ENCODE measurements at regions not wholly inside any gene's neighbourhood (a gene's known extent, or its start where the extent isn't known, plus 50 kb on each side); places are given as distances from the start of the nearest gene placed in this dataset.
A peak's percentile ranks its signal among the peaks of the same experiment; 100 is the strongest.

- FAIRE-seq = no peak
- DNase-seq (ENCODE audit: low spot score) = no peak
Observed at GRCh38 chr18:44047585-44047984, 633.1 kb upstream of the SETBP1 start.

- no peak for FAIRE-seq
- DNase-seq (ENCODE audit: low spot score) = no peak
Observed at GRCh38 chr18:44048435-44048834, 632.3 kb upstream of the SETBP1 start.

DNA sequence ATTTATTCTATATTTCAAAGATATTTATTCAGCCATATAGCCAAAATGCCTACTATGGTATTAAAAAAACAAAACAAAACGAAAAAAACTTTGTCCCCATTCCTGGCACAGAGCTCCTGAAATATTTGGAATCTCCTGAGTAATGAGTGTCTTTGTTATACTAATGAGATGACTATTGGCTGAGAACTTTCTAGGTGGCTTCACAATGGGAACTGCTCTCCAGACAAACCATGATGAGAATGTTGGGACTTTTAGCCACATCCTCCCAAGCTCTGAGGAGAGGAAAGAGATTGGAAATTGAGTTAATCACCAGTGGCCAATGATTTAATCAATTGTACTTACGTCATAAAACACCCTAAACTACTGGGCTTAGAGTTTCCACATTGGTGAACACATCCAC is 631.8 kb upstream of the SETBP1 start:
- FAIRE-seq = no peak
- DNase-seq (ENCODE audit: low spot score) = no peak

GRCh38 chr18:44051026-44051425 is 629.7 kb upstream of the SETBP1 start:
- no peak for DNase-seq (ENCODE audit: low spot score)
- FAIRE-seq = no peak

- DNase-seq (ENCODE audit: low spot score) (no peak), FAIRE-seq (no peak)
Observed at GRCh38 chr18:44054514-44054913, 626.2 kb upstream of the SETBP1 start.

GRCh38 chr18:44060197-44060596 is 620.5 kb upstream of the SETBP1 start:
- no peak for DNase-seq (ENCODE audit: low spot score)
- no peak for FAIRE-seq

GRCh38 chr18:44061438-44061837 is 619.2 kb upstream of the SETBP1 start:
- FAIRE-seq (no peak), DNase-seq (ENCODE audit: low spot score) (no peak)

DNA sequence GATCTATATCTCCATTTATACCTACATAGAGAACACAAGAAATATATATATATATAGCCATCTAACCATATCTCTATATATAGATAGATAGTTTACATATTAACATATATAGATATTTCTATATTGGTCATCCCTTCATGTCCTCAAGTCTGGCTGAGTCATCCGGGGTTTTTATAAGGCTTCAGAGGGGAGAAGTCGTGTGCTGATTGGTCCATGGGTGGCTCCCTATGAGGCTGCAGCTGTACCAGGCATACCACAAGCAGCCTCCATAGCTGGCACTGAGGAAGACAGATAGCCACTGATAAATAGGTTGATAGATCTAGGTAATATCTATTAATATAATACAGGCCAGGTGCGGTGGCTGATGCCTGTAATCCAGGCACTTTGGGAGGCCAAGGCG is 618.3 kb upstream of the SETBP1 start:
- DNase-seq (ENCODE audit: low spot score) = no peak
- FAIRE-seq = no peak

DNA sequence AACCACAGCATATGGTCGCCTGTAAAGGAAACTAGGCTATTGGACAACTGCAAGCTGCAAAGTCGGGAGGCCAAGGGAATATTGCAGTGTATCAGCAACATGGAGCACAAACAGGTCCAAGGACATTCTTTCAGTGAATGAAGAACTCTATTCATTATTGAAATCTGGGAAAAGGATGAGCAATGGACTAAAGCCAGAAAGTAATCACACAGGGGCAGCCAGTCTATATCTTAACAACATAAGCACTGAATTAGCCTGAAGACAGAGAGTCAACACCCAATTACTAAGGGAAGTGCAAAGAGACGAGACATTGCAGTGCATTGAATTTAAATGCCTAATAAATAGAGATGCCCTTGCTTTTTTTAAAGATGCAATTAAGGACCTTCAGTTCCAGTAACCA is 615.5 kb upstream of the SETBP1 start:
- FAIRE-seq (no peak), DNase-seq (ENCODE audit: low spot score) (no peak)

GRCh38 chr18:44066541-44066940 is 614.1 kb upstream of the SETBP1 start:
- DNase-seq (ENCODE audit: low spot score) = no peak
- no peak for FAIRE-seq

GRCh38 chr18:44067186-44067585 is 613.5 kb upstream of the SETBP1 start:
- DNase-seq (ENCODE audit: low spot score) = no peak
- FAIRE-seq = no peak

- FAIRE-seq (no peak), DNase-seq (ENCODE audit: low spot score) (no peak)
Observed at GRCh38 chr18:44075038-44075437, 605.6 kb upstream of the SETBP1 start.

DNA sequence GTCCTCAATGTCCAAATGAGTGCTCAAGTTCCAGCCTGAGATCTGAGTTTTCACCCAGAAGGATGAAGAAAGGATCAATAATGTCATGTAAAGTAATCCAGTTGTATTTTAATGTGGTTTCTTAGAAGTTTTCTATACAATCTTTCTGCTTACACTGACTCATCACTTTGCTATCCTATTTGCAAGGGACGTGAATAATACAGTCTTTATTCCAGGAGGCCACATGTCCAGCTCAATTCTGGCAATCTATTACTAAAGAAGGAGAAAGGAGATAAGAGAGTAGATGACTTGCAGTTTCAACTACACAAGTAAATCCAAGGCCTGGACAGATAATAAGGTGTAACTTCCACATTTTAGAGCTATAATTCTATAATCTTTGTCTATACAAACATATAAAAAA is 601.1 kb upstream of the SETBP1 start:
- FAIRE-seq (no peak), DNase-seq (ENCODE audit: low spot score) (peak; percentile 16)

GRCh38 chr18:44080054-44080453 is 600.6 kb upstream of the SETBP1 start:
- DNase-seq (ENCODE audit: low spot score) (no peak), FAIRE-seq (no peak)

DNA sequence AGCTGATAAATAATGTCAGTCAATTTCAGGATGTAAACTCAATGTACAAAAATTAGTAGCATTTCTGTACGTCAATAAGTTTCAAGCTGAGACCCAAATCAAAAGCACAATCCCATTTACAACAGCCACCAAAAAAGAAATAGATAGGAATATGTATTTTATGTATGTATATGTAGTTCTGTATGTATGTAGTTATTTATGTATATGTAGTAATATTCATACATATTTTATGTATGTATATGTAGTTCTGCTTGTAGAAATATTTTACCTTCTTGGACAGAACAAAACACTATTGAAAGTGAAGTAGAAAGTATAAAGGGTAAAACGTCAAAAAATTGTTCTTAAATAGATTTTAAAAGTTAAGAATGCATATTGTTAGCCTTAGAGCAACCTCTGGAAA is 591.0 kb upstream of the SETBP1 start:
- FAIRE-seq (no peak), DNase-seq (ENCODE audit: low spot score) (no peak)

DNA sequence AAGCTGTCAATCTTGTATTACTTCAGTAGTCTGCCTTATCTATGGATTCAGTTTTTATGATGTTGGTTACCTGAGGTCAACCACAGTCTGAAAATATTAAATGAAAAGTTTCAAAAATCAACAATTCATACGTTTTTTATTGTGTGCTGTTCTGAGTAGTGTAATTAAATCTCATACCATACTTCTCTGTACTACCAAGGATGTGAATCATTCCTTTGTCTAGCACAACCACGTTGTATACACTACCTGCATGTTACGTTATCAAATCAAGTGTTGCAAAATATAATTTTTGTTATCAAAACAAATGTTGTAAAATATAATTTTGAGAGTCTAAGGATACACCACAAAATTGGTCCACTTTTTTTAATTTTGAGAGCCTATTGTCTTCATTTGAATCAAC is 590.2 kb upstream of the SETBP1 start:
- FAIRE-seq = no peak

GRCh38 chr18:44093253-44093652 is 587.4 kb upstream of the SETBP1 start:
- no peak for DNase-seq (ENCODE audit: low spot score)
- no peak for FAIRE-seq

More for the DNA sequence above, 590.2 kb upstream of the SETBP1 start:
- DNase-seq (ENCODE audit: low spot score) = no peak

- DNase-seq (ENCODE audit: low spot score) = no peak
- FAIRE-seq = no peak
Observed at GRCh38 chr18:44096016-44096415, 584.7 kb upstream of the SETBP1 start.

DNA sequence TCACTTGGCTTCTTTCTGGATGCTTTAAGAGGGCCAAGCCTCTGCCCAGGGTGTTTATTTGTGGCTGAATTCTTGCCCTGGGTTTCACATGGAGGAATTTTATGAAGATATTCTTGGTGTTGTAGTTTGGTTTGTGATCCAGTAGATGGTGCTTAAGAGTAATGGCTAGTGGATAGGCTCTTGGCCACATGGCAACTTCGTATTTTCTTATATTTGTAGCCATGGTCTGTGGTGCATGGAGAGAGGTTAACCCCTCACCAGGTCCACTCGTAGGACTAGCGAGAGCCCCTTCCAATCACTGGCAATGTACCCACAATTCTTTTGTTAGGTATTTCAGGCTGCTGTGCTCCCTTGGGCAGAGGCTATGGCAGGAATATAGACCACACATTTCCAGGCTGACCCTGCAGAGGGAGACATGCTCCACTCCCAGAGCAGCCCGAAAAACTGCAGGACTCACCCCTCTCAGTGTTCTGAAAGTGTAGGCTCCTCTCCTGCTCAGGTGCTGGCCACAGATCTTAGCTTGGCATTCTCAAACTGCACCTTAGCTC is 582.1 kb upstream of the SETBP1 start:
- no peak for FAIRE-seq
- DNase-seq (ENCODE audit: low spot score) = peak; percentile 27

GRCh38 chr18:44107187-44107586 is 573.5 kb upstream of the SETBP1 start:
- no peak for FAIRE-seq
- DNase-seq (ENCODE audit: low spot score) = no peak

DNA sequence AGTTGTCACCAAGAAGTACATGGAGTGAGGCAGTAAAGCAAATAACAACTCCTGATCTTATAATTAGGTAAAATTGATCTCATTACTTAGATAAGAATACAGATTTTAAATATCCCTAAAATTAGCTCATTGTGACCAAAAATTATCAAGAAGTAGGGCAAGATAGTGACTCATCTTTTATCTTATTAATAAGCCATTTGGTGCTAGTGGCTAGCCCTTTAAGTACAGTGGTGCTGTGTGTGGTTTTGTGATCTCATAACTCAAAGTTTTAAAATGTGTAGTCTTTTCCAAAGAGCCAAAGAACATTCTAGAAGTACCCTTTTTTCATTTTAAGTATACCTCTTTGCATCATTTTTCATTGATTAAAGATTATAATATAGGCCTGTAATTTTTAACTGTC is 569.4 kb upstream of the SETBP1 start:
- FAIRE-seq (no peak), DNase-seq (ENCODE audit: low spot score) (no peak)

DNA sequence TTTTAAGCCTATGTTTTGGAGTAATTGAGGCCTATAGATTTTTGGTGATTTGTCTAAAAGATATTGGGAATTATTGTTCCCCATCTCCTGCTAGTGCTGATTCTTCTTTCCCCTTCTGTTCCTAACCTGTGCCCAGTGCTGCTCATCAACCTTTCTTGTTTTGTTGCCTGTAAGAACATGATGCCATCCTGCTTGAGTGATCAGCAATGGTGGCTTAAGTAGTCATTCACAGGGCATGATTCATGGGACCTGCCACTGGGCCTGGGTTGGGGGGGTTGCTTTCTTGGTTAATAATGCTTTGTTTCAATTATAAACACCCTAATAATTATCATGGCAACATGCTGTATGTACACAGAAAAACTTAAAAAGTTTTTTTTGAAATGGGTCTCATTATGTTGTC is 562.9 kb upstream of the SETBP1 start:
- no peak for DNase-seq (ENCODE audit: low spot score)
- no peak for FAIRE-seq

DNA sequence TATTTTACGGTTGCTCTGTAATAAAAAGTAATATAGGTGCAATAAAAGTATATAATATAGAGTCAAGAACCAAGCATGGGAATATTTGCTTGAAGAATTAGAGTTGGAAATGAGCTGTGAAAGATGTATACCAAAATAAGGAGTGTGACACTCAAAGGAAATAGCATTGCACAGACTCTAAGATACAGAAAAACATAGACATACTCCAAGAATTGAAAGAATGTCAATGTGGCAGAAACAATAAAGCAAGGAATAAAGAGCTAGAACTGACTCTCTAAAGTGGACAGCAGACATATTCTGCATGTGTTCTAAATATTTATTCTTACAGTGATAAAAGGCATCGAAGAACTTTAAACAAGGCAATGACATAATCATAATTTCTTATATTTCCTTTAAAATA is 561.1 kb upstream of the SETBP1 start:
- no peak for FAIRE-seq

GRCh38 chr18:44123743-44124142 is 556.9 kb upstream of the SETBP1 start:
- no peak for FAIRE-seq
- peak; percentile 8 for DNase-seq (ENCODE audit: low spot score)

More for the DNA sequence above, 561.1 kb upstream of the SETBP1 start:
- DNase-seq (ENCODE audit: low spot score) = no peak

All from urothelium cell line (cell line).